NCI-H1417 treated with DMSO at 0.1 percent for 48 hours (cell line): ENCODE measurements at regions not wholly inside any gene's neighbourhood (a gene's known extent, or its start where the extent isn't known, plus 50 kb on each side); places are given as distances from the start of the nearest gene placed in this dataset.
"Not testable (repeated sequence)": the region's sequence is repeated elsewhere in the genome, so short reads cannot be mapped to it uniquely, and the experiment has no call there.

ENCODE experiments used
- DNase-seq: peaks from one replicate; lab custom pipeline; 2025; lab: John Stamatoyannopoulos, UW

DNA sequence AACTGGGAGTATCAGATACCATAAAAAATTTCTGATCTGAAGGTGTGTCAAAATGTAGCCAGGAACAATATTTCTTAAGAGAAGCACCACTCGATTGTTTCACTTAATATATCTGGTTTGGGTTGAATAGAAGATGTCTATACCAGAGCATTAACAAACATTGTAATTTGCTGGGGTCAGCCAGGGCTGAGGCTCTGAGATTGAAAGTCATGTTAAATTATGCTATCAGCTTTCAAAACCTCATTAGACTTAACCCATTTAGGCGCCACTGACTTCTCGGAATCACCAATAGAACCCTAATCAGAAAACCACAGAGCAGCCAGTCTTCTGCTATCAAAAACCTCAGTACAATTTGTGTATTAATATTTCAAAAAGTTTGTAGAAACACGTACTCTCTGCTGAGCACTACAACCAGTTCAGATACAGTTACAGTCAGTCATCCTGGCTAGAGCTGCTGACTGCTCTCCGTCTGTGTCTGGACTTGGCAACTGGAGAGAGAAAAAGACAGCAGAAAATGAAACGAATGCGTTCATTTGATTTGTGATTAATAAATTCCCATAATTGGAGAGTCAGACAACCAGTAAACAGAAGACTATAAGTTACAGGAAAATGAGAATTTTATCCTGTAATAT lies 848.6 kb upstream of the PABPC4L start:
- no peak for DNase-seq

DNA sequence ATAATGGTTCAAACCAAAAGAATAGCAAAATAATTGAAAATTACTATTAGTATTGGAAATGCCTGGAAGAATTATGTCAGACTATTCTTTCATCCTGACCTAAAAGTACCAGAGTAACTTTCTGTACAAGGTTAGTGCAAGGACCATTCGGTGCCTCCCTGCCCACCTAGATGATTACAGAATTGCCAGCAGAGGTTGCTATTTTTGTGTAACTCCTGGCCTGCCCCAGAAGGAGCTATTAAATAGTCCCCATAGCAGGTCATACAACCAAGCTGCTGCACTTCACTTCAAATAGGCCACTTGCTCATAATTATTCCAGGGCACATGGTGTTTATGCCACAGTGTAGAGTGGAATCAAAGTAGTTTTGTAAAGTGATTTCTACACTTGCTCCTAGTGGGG lies 831.1 kb upstream of the PABPC4L start:
- DNase-seq = no peak

- no peak for DNase-seq
Observed at GRCh38 chr4:135015771-135016170, 814.2 kb upstream of the PABPC4L start.

DNA sequence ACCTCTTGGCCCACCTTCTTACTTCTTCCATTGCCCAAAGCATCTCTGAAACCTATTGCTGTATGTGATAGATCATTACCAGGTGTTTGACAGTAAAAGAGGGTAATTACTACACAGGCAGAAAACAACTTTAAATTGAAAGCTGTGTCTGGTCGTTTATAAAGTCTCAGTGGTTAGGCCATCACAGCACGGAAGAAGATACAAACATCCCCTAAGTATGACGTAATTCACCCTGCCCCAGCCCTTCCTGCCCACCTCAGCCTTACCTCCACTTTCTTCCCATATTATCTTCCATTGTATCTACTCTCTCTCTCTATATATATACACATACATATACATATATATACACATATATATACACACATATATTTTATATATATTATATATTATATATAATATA lies 805.8 kb upstream of the PABPC4L start:
- DNase-seq = no peak

DNA sequence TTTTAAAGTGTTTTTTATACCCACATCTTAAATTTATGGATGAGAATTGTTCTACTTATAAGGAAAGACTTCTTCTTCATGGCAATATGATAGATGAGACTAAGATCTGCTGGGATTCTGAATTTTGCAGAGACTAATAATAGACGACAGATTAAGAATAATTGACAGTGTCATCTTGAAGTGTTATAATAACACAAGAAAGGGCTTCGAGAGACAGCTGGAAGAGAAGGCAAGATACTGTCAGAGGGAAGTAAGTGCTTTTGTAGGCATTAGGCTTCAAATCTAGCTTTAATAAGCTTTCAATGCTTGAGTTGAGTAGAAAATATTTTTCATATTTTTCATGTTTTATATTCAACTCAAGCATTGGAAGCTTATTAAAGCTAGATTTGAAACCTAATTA lies 797.6 kb upstream of the PABPC4L start:
- DNase-seq = no peak

GRCh38 chr4:134961963-134962362 lies 760.4 kb upstream of the PABPC4L start:
- DNase-seq = no peak

- no peak for DNase-seq
Observed at GRCh38 chr4:134958862-134959261, 757.3 kb upstream of the PABPC4L start.

DNA sequence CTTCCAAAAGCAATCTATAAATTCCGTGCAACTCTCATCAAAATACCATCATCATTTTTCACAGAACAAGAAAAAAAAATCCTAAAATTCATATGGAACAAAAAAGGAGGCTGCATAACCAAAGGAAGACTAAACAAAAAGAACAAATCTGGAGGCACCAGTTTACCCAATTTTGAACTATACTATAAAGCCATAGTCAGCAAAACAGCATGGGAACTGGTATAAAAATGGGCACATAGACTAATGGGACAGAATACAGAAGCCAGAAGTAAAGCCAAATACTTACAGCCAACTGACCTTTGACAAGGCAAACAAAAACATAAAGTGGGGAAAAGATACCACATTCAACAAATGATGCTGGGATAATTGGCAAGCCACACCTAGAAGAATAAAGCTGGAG lies 753.5 kb upstream of the PABPC4L start:
- DNase-seq = no peak

DNA sequence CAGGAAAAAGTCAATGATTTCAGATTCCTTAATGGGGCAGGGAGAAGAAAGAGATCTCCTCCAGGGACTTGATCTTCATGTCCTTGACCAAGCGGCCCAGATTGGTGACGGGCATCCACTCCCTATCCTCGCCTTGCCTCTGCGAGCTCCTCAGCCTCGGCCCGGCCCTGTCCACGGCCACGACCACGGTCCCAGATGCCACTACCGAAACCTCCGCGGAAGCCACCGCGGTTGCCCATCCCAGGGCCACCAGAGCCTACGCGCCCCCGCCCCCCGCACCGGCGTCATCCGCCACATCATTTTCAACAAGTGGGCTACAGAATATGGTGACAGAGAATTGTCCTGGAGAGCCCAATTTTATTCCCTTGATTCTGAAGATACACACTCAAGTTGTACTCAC lies 751.2 kb upstream of the PABPC4L start:
- DNase-seq = no peak

- DNase-seq = no peak
Observed at GRCh38 chr4:134952305-134952704, 750.7 kb upstream of the PABPC4L start.

- no peak for DNase-seq
Observed at GRCh38 chr4:134948110-134948642, 746.6 kb upstream of the PABPC4L start.

DNA sequence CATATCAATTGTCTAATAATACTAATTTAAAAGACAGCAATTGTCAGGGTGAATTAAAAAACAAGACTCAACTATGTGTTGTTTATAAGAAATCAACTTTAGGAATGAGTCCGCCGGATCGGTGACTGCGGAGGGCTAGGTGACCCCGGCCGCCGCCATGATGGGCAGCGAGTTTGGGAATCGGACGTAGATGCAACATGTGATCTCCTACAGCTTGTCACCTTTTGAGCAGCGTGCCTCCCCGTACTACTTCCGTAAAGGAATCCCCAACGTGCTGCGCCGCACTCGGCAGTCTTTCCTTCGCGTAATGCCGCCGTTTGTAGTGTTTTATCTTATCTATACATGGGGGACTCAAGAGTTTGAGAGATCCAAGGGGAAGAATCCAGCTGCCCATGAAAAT lies 742.5 kb upstream of the PABPC4L start:
- no peak for DNase-seq

DNA sequence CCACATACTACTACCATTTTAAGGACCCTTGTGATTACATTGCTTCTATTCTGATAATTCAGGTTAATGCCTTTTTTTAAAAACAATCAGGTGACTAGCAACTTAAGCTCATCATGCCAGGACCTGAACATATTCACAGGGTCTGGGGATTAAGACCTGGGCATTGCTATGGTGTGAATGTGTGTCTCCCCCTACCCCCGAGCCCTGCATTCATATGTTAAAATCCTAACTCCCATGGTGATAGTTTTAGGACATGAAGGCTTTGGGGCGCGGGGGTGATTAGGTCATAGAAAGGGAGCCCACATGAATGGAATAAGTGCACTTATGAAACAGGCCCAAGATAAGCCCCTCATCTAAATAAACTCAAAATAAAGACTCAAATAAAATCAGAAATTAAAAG lies 734.4 kb upstream of the PABPC4L start:
- no peak for DNase-seq

DNA sequence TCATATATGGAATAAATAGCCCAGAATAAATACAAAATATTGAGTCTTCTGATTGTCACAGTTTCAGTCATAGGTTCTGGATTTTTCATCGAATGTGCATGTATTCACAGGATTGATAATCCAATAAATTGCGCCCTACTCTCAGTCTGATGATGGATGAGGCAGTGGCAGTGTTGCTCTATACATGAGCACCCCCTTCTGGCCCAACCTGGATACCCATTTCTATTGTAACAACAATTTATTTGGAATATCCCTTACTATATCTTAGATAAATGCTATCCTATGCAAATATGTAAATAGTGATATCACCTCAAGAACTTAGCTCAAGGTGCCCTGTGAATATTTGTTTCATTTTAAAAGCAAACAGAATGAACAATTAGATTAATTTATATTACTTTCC lies 733.7 kb upstream of the PABPC4L start:
- DNase-seq = no peak

- DNase-seq = no peak
Observed at GRCh38 chr4:134934036-134934808, 732.6 kb upstream of the PABPC4L start.

GRCh38 chr4:134915355-134915754 lies 713.8 kb upstream of the PABPC4L start:
- DNase-seq = no peak

DNA sequence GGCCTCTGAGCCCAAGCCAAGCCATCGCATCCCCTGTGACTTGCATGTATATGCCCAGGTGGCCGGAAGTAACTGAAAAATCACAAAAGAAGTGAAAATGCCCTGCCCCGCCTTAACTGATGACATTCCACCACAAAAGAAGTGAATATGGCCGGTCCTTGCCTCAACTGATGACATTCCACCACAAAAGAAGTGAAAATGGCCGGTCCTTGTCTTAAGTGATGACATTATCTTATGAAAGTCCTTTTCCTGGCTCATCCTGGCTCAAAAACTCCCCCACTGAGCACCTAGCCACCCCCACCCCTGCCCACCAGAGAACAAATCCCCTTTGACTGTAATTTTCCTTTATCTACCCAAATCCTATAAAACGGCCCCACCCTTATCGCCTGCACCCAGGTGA lies 712.7 kb upstream of the PABPC4L start:
- DNase-seq = not testable (repeated sequence)

- no peak for DNase-seq
Observed at GRCh38 chr4:134911941-134912340, 710.4 kb upstream of the PABPC4L start.

DNA sequence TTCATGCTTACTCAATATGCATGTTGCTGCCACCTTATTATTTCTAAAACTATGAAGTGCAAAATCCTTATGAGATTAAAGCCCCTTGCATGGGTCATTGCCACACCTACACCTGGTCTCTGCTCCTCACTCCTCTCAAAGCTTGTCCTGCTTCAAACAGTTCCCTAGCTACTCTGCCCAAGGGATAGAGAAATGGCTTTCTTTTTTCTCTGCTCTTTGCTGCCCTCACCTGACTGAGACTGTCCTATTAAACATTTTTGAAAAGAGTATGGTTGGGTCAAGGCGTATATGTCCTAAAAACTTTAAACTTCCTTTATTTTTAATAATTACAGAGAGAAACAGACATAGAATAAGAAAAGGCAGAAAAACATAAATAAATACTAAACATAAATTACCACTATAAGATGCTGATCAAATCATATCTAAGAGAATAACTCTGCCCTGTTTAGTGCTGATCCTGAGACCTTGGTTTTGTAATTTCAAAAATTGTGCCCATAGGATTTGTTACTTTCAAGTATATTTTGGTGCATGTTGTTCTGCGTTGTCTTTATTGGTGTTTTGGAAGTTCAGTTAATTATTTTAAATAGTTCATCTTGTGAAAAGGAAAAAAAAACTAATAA lies 704.9 kb upstream of the PABPC4L start:
- DNase-seq = peak; percentile 11

GRCh38 chr4:134905061-134905460 lies 703.5 kb upstream of the PABPC4L start:
- DNase-seq = no peak

DNA sequence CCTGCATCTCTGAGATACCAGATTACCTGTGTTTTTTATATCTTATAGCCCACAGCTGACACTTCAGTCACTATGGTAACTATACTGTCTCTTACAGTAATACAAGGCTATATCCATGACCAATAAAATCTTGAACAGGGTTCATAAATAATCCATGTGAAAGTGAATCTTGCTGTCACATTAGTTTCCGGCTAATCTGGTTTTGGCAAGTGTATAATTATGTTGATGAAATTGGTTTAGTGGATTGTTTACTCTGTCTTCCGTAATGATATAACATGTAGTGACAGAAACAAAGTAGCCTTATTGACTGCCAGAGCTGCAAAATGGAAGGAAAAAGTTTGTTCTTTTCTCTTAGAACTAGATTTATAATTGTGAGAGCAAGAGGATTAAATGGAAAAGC lies 686.6 kb upstream of the PABPC4L start:
- DNase-seq = peak; percentile 84

DNA sequence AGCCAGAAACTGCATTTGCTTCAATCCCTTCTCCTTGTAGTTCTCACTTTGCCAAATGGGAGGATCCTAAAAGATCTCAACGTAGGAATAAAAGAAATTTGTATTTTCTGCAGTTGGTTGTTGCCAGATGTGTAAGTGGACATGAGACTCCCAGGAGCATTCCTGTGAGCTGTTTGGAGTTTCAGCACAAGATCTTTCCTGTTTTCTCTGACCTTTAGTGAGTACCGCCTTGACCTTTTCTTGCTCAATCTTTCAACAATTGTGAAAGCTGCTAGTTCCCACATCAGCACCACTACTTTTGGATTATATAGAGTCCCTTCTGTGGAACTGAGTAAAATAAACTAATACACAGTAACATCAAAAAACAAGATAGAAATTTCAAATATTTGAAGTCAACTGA lies 683.8 kb upstream of the PABPC4L start:
- no peak for DNase-seq

- DNase-seq = no peak
Observed at GRCh38 chr4:134883831-134884449, 682.4 kb upstream of the PABPC4L start.
